Esophagus muscularis mucosa (tissue), 4 donors: ENCODE measurements at regions not wholly inside any gene's neighbourhood (a gene's known extent, or its start where the extent isn't known, plus 50 kb on each side); places are given as distances from the start of the nearest gene placed in this dataset.

Source experiments
- DNase-seq: peaks from one replicate; pipeline ENCODE4 v3.0.0-alpha.2; 2017; ENCODE audit errors: extremely low spot score
- H3K27ac ChIP-seq, 4 donors: fragments of 200-600 bp; sonication (generic); replicated peaks in 1 of 4; 1 replicate in 3 of 4; 2 replicates in 1 of 4; pipeline ENCODE4 v1.5.1; 2016 to 2019; ENCODE audit warnings: mild to moderate bottlenecking in 1 of 4
- H3K27me3 ChIP-seq, 4 donors: fragments of 200-600 bp; sonication (generic); one replicate each; pipeline versions ENCODE4 v1.5.1 to v1.6.0; 2016 to 2019
- H3K36me3 ChIP-seq, 4 donors: fragments of 200-600 bp; sonication (generic); one replicate each; pipeline ENCODE4 v1.5.1; 2016 to 2019
- H3K4me1 ChIP-seq, 4 donors: fragments of 200-600 bp; sonication (generic); one replicate each; pipeline ENCODE4 v1.5.1; 2016 to 2019
- H3K4me3 ChIP-seq, 4 donors: fragments of 200-600 bp; sonication (generic); 1 replicate in 2 of 4; 2 replicates in 2 of 4; pipeline ENCODE4 v1.5.1; 2016 to 2019; ENCODE audit warnings: mild to moderate bottlenecking in 4 of 4, moderate library complexity in 1 of 4
- H3K9me3 ChIP-seq, 4 donors: fragments of 200-600 bp; sonication (generic); 1 replicate in 3 of 4; 2 replicates in 1 of 4; pipeline ENCODE4 v1.5.1; 2016 to 2019
- CTCF ChIP-seq, 3 experiments: fragments of 200-600 bp in 2 of 3; fragments of 450-650 bp in 1 of 3; sonication (generic) in 2 of 3; IDR thresholded peaks; one replicate each; pipeline ENCODE4 v1.5.1; 2017 to 2019; ENCODE audit warnings: antibody characterized with exemption in 3 of 3, mild to moderate bottlenecking in 2 of 3, moderate library complexity in 1 of 3
- EP300 ChIP-seq: sonication (generic); formaldehyde crosslinking; IDR thresholded peaks from one replicate; pipeline ENCODE4 v1.6.1; 2017; ENCODE audit warnings: antibody characterized with exemption
- POLR2A ChIP-seq: fragments of 450-650 bp; IDR thresholded peaks from one replicate; pipeline ENCODE4 v1.6.1; 2017; ENCODE audit warnings: antibody characterized with exemption, moderate library complexity, mild to moderate bottlenecking, low read depth
- POLR2AphosphoS5 ChIP-seq, 2 donors: sonication (generic); formaldehyde crosslinking; IDR thresholded peaks; one replicate each; pipeline ENCODE4 v1.6.1; 2017; ENCODE audit warnings: antibody characterized with exemption in 2 of 2
- WGBS: methylation state at CpG from one replicate; pipeline ENCODE4 v1.1.5; 2018; 5-methylcytosine and 5-hydroxymethylcytosine counted together
- intact Hi-C: fragments of 100-400 bp; cut with DNase I; formaldehyde crosslinking; loops from one replicate; pipeline ENCODE4 v1.15.1; 2023

- H3K4me1 ChIP-seq = no peaks in the 10 kb centered on the region
- no peaks in the 10 kb centered on the region for H3K27me3 ChIP-seq
- no peaks in the 10 kb centered on the region for H3K36me3 ChIP-seq
- H3K4me3 ChIP-seq = no peak overlapping the region
- TF ChIP-seq POLR2AphosphoS5 (IDR thresholded peaks at IDR 0.05) (no peak), POLR2A (no peak), EP300 (no peak), CTCF (IDR thresholded peaks at IDR 0.05) (no peak)
- WGBS = 81% methylated on average over 6 of the region's 6 CpGs
- peak; percentile 8 for DNase-seq
- peaks cover 0 to 13% (median 2%) of the 10 kb centered on the region in 4 donors for H3K9me3 ChIP-seq
- intact Hi-C loops = no loop called here
- no peak overlapping the region for H3K27ac ChIP-seq
Measured at GRCh38 chr4:56227301-56227835, 159.9 kb downstream of the AASDH start.

DNA sequence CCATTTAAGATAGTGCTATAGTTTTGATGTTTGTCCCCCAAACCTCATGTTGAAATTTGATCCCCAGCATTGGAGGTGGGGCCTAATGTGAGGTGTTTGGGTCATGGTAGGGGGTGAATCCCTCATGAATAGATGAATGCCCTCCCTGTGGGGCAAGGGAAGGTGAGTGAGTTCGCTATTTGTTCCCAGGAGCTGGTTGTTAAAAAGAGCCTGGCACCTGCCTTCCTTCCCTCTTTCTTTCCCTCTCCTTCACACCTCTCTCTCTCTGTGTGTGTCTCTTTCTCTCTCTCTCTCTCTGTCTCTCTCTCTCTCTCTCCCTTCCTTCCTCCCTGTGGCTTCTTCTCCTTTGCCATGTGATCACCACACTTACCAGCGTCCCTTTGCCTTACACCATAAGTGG, 160.7 kb downstream of the AASDH start:
- H3K36me3 ChIP-seq = no peaks in the 10 kb centered on the region
- no peak for DNase-seq
- no peak overlapping the region for H3K4me3 ChIP-seq
- no peaks in the 10 kb centered on the region for H3K27me3 ChIP-seq
- no peak for TF ChIP-seq POLR2AphosphoS5 (IDR thresholded peaks at IDR 0.05)
- TF ChIP-seq EP300 = no peak
- no peak for TF ChIP-seq CTCF (IDR thresholded peaks at IDR 0.05)
- TF ChIP-seq POLR2A = no peak
- no peak overlapping the region for H3K27ac ChIP-seq
- H3K9me3 ChIP-seq = peaks cover 0 to 6% (median 0%) of the 10 kb centered on the region in 4 donors
- WGBS = 78% methylated on average over 2 of the region's 2 CpGs
- no peaks in the 10 kb centered on the region for H3K4me1 ChIP-seq
- intact Hi-C loops = no loop called here

GRCh38 chr4:56224641-56225040, 162.7 kb downstream of the AASDH start:
- Histone ChIP-seq H3K36me3 (no peaks in the 10 kb centered on the region), H3K9me3 (peaks cover 0 to 6% (median 0%) of the 10 kb centered on the region in 4 donors), H3K27ac (no peak overlapping the region), H3K27me3 (no peaks in the 10 kb centered on the region), H3K4me1 (no peaks in the 10 kb centered on the region), H3K4me3 (no peak overlapping the region)
- no peak for TF ChIP-seq POLR2A
- TF ChIP-seq CTCF (IDR thresholded peaks at IDR 0.05) = no peak
- TF ChIP-seq EP300 = no peak
- TF ChIP-seq POLR2AphosphoS5 (IDR thresholded peaks at IDR 0.05) = no peak
- intact Hi-C loops = no loop called here
- no peak for DNase-seq
- 100% methylated on average over 1 of the region's 1 CpG for WGBS

DNA sequence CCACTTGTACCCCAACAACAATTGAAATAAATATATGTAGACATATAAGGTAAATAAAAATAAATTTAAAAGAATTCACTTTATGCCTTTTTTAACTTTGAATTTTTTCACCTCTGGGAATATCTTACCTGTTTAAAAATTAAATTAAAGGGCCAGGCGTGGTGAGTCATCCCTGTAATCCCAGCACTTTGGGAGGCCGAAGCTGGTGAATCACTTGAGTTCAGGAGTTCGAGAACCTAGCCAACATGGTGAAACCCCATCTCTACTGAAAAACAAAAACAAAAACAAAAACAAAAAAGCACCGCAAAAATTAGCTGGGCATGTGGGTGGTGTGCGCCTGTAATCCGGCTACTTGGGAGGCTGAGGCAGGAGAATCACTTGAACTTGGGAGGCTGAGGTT, 164.8 kb downstream of the AASDH start:
- TF ChIP-seq POLR2AphosphoS5 (IDR thresholded peaks at IDR 0.05) = no peak
- TF ChIP-seq POLR2A = no peak
- TF ChIP-seq EP300 = no peak
- TF ChIP-seq CTCF (IDR thresholded peaks at IDR 0.05) = no peak
- no peaks in the 10 kb centered on the region for H3K9me3 ChIP-seq
- no peaks in the 10 kb centered on the region for H3K36me3 ChIP-seq
- no peak overlapping the region for H3K27ac ChIP-seq
- H3K4me3 ChIP-seq = no peak overlapping the region
- H3K27me3 ChIP-seq = no peaks in the 10 kb centered on the region
- no peak for DNase-seq
- H3K4me1 ChIP-seq = no peaks in the 10 kb centered on the region
- intact Hi-C loops = no loop called here
- WGBS = 93% methylated on average over 6 of the region's 6 CpGs

DNA sequence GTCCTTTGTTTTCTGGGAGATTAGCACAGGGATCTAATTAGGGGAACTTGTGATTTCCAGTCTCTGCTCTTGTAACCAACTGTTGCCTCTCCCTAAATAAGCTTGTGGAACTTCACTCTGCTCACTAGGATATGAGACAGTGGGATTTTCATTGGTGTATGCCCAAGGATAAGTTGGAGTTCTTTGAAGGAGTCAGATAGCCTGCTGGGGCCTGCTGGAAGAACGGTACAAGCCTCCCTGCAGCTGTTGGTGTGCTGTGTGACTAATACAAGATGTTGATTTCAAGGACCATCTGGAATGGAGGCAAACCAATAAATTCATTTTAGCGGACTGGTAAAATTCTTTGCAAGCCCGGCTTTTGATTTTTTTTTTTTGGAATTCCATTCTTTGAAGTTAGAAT, 167.0 kb downstream of the AASDH start:
- no peaks in the 10 kb centered on the region for H3K4me1 ChIP-seq
- no peak overlapping the region for H3K27ac ChIP-seq
- no peaks in the 10 kb centered on the region for H3K36me3 ChIP-seq
- no peak for DNase-seq
- no peaks in the 10 kb centered on the region for H3K9me3 ChIP-seq
- no peaks in the 10 kb centered on the region for H3K27me3 ChIP-seq
- TF ChIP-seq POLR2AphosphoS5 (IDR thresholded peaks at IDR 0.05) = no peak
- no peak for TF ChIP-seq POLR2A
- TF ChIP-seq CTCF (IDR thresholded peaks at IDR 0.05) = no peak
- TF ChIP-seq EP300 = no peak
- intact Hi-C loops = no loop called here
- no peak overlapping the region for H3K4me3 ChIP-seq
- WGBS = 83% methylated on average over 3 of the region's 3 CpGs
